ENCODE measurements at regions not wholly inside any gene's neighbourhood (a gene's known extent, or its start where the extent isn't known, plus 50 kb on each side); places are given as distances from the start of the nearest gene placed in this dataset.
A peak's percentile ranks its signal among the peaks of the same experiment; 100 is the strongest.

DNA sequence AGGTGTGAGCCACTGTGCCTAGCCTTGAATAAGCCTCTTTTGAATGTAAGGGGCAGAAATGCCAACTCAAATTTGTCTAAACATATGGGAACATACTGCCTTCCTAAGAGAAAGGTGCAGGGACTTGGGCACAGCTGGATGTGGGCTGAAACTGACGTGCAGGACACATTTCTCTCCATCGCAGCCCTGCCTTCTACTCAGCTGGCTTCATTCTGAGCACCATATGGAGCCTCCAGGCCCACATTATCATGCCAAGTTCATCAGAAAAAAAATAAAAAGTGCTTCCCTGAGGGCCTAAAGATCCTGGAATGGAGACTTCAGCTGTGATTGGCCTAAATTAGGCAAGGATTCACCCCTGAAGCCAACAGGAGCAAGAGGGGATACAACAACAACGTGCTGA lies 386.2 kb downstream of the RAB28 start:
- Histone ChIP-seq H3K9me3 (no peaks in the 10 kb centered on the region), H3K4me3 (no peak overlapping the region), H3K27me3 (no peaks in the 10 kb centered on the region), H3K36me3 (no peaks in the 10 kb centered on the region), H3K4me1 (peaks cover 0 to 3% (median 2%) of the 10 kb centered on the region in 4 donors), H3K27ac (no peak overlapping the region)
- TF ChIP-seq POLR2AphosphoS5 (IDR thresholded peaks at IDR 0.05) (no peak), CTCF (IDR thresholded peaks at IDR 0.05) (no peak), POLR2A (IDR thresholded peaks at IDR 0.05) (no peak), EP300 (IDR thresholded peaks at IDR 0.05) (no peak)
- WGBS, 2 donors = 71 to 83% methylated on average over 3 of the region's 3 CpGs
- no peak for DNase-seq
- intact Hi-C loops (cut with DNase I) = no loop called here

DNA sequence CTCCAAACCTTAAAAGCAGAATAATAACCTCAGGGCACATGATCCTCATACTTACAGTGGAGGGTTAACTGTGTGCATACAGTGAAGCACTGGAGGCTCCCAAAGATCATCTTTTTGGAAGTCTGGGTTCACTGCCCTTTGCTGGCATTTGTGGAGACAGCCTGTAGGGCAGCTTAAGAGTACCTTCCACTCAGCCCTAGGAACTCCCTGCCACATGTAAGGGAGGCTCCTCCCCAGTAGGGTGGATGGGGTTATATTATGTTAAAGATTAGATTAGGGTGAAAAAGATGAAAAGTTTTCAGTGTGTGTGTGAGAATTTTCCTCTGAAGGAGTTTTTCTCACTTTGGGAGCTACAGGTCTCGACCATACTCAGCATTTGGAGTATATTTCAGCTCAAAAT lies 388.4 kb downstream of the RAB28 start:
- intact Hi-C loops (cut with DNase I) = no loop called here
- TF ChIP-seq POLR2AphosphoS5 (IDR thresholded peaks at IDR 0.05) (no peak), CTCF (IDR thresholded peaks at IDR 0.05) (no peak), POLR2A (IDR thresholded peaks at IDR 0.05) (no peak), EP300 (IDR thresholded peaks at IDR 0.05) (no peak)
- no peaks in the 10 kb centered on the region for H3K36me3 ChIP-seq

GRCh38 chr4:13093170-13093569 lies 391.0 kb downstream of the RAB28 start:
- intact Hi-C loops (cut with DNase I) = no loop called here
- WGBS, 2 donors = 79 to 80% methylated on average over 2 of the region's 2 CpGs
- TF ChIP-seq EP300 (IDR thresholded peaks at IDR 0.05) (no peak), POLR2AphosphoS5 (IDR thresholded peaks at IDR 0.05) (no peak), POLR2A (IDR thresholded peaks at IDR 0.05) (no peak), CTCF (IDR thresholded peaks at IDR 0.05) (no peak)
- H3K27ac ChIP-seq = peak overlapping the region in 1 of 4 donors; percentile 25
- H3K4me1 ChIP-seq = peaks cover 0 to 26% (median 19%) of the 10 kb centered on the region in 4 donors
- no peaks in the 10 kb centered on the region for H3K9me3 ChIP-seq
- no peaks in the 10 kb centered on the region for H3K36me3 ChIP-seq
- DNase-seq = no peak
- H3K27me3 ChIP-seq = no peaks in the 10 kb centered on the region
- no peak overlapping the region for H3K4me3 ChIP-seq

More for the DNA sequence above, 388.4 kb downstream of the RAB28 start:
- DNase-seq = no peak
- Histone ChIP-seq H3K27ac (no peak overlapping the region), H3K4me1 (peaks cover 0 to 5% (median 2%) of the 10 kb centered on the region in 4 donors), H3K4me3 (no peak overlapping the region), H3K27me3 (no peaks in the 10 kb centered on the region), H3K9me3 (no peaks in the 10 kb centered on the region)
- WGBS, 2 donors = 55 to 70% methylated on average over 1 of the region's 1 CpG

DNA sequence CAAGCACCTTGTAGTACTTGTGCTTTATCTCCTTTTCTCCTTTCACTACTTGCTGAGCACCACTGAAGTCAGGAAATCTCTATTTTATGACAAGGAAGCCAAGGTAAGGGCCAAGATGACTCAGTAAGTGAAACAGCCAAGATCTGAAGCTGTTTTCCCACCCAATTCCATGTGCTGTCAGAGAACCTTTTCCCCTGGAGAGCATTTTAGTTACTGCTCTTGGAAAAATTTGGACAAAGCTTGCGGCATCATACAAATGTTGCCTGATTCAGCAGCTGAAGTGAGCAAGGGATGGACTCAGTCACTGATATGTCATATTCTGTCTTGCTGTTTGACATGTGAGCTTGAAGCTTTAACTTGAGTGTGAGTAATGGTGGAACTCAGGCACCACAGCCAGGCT lies 391.4 kb downstream of the RAB28 start:
- Histone ChIP-seq H3K27me3 (no peaks in the 10 kb centered on the region), H3K36me3 (no peaks in the 10 kb centered on the region), H3K4me1 (peaks cover 0 to 26% (median 21%) of the 10 kb centered on the region in 4 donors), H3K4me3 (no peak overlapping the region), H3K27ac (peak overlapping the region in 1 of 4 donors; percentile 25), H3K9me3 (no peaks in the 10 kb centered on the region)
- DNase-seq = no peak
- no peak for TF ChIP-seq CTCF (IDR thresholded peaks at IDR 0.05)
- peak in 1 of 4 donors; percentile 31 for TF ChIP-seq POLR2AphosphoS5 (IDR thresholded peaks at IDR 0.05)
- intact Hi-C loops (cut with DNase I) = no loop called here
- WGBS, 2 donors = 92 to 96% methylated on average over 1 of the region's 1 CpG

DNA sequence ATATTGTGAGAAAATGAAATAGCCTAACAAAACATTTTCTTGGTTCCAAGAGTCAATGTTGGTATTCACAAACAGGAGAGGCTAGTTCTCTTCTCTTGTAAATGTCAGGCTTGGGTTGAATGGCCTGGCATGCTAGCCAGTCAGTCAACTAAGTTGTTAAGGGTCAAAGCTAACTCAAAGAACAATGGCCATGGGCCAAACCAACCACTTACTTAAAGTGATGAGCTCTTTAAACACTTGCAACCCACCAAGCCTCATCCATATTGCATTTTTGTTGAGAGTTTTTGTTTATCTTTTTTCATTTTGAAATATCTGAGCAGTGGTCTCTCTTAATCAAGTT lies 394.5 kb downstream of the RAB28 start:
- intact Hi-C loops (cut with DNase I) = no loop called here
- peak overlapping the region in 2 of 4 donors; percentile 14 to 40 for H3K27ac ChIP-seq
- H3K4me3 ChIP-seq = no peak overlapping the region
- peaks cover 0 to 34% (median 24%) of the 10 kb centered on the region in 4 donors for H3K4me1 ChIP-seq
- H3K36me3 ChIP-seq = no peaks in the 10 kb centered on the region
- DNase-seq = no peak
- no peak for TF ChIP-seq POLR2A (IDR thresholded peaks at IDR 0.05)
- TF ChIP-seq EP300 (IDR thresholded peaks at IDR 0.05) = no peak
- TF ChIP-seq POLR2AphosphoS5 (IDR thresholded peaks at IDR 0.05) = no peak
- TF ChIP-seq CTCF (IDR thresholded peaks at IDR 0.05) = no peak
- no peaks in the 10 kb centered on the region for H3K27me3 ChIP-seq
- no peaks in the 10 kb centered on the region for H3K9me3 ChIP-seq

Data from sigmoid colon (tissue), 6 donors.